Fibroblast of lung (primary cell): ENCODE measurements at regions not wholly inside any gene's neighbourhood (a gene's known extent, or its start where the extent isn't known, plus 50 kb on each side); places are given as distances from the start of the nearest gene placed in this dataset.

Source experiments
- DNase-seq, 2 donors: peaks; one replicate each; pipeline versions ENCODE4 v3.0.0 to v3.0.0-alpha.2; 2010; ENCODE audit warnings: low read depth in 2 of 2
- H2AFZ ChIP-seq: 2 replicates; pipeline ENCODE4 v1.5.1; 2012; ENCODE audit warnings: low read length, control low read depth, inconsistent platforms
- H3K27ac ChIP-seq: 2 replicates; pipeline ENCODE4 v1.5.1; 2011; ENCODE audit warnings: low read length, control low read depth; ENCODE audit not compliant: insufficient read depth
- H3K27me3 ChIP-seq: 2 replicates; pipeline ENCODE4 v1.5.1; 2011; ENCODE audit warnings: mild to moderate bottlenecking, low read length; ENCODE audit not compliant: control insufficient read depth, insufficient read depth
- H3K36me3 ChIP-seq: 2 replicates; pipeline ENCODE4 v1.5.1; 2011; ENCODE audit warnings: low read length; ENCODE audit not compliant: control insufficient read depth, insufficient read depth
- H3K4me1 ChIP-seq: 2 replicates; pipeline ENCODE4 v1.5.1; 2011; ENCODE audit warnings: low read length; ENCODE audit not compliant: control insufficient read depth, insufficient read depth; ENCODE audit errors: extremely low read depth
- H3K4me2 ChIP-seq: 2 replicates; pipeline ENCODE4 v1.5.1; 2011; ENCODE audit warnings: low read length, control low read depth; ENCODE audit not compliant: insufficient read depth; ENCODE audit errors: extremely low read depth
- H3K4me3 ChIP-seq, 4 experiments: fragments of 200-600 bp in 1 of 4; sonication (generic) in 1 of 4; replicated peaks in 1 of 4; 2 replicates each; pipeline ENCODE4 v1.5.1; 2011 to 2016; ENCODE audit warnings: low read length in 4 of 4, low read depth in 3 of 4, mild to moderate bottlenecking in 3 of 4, control low read depth in 2 of 4, inconsistent platforms in 1 of 4, mixed read lengths in 1 of 4; ENCODE audit not compliant: insufficient read depth in 1 of 4; ENCODE audit errors: control extremely low read depth in 1 of 4
- H3K79me2 ChIP-seq: 2 replicates; pipeline ENCODE4 v1.5.1; 2012; ENCODE audit warnings: mild to moderate bottlenecking, low read length, inconsistent platforms; ENCODE audit not compliant: control insufficient read depth, insufficient read depth
- H3K9ac ChIP-seq: 2 replicates; pipeline ENCODE4 v1.5.1; 2011; ENCODE audit warnings: mild to moderate bottlenecking, low read length, control low read depth; ENCODE audit not compliant: insufficient read depth
- H3K9me3 ChIP-seq: 2 replicates; pipeline ENCODE4 v1.5.1; 2012; ENCODE audit warnings: low read depth, low read length; ENCODE audit not compliant: control insufficient read depth, insufficient read depth
- H4K20me1 ChIP-seq: 2 replicates; pipeline ENCODE4 v1.5.1; 2011; ENCODE audit warnings: low read length; ENCODE audit not compliant: control insufficient read depth, insufficient read depth; ENCODE audit errors: extremely low read depth
- CTCF ChIP-seq, 2 donors: IDR thresholded peaks in 1 of 2; conservative IDR thresholded peaks in 1 of 2; 1 replicate in 1 of 2; 2 replicates in 1 of 2; pipeline ENCODE4 v1.5.1; 2011 to 2012; ENCODE audit warnings: low read length in 2 of 2, control low read depth in 1 of 2, inconsistent platforms in 1 of 2, low read depth in 1 of 2, mild to moderate bottlenecking in 1 of 2
- EZH2 ChIP-seq: IDR thresholded peaks from 2 replicates; pipeline ENCODE4 v1.5.1; 2012; ENCODE audit warnings: low read length, control low read depth, mild to moderate bottlenecking; ENCODE audit errors: missing control alignments

DNA sequence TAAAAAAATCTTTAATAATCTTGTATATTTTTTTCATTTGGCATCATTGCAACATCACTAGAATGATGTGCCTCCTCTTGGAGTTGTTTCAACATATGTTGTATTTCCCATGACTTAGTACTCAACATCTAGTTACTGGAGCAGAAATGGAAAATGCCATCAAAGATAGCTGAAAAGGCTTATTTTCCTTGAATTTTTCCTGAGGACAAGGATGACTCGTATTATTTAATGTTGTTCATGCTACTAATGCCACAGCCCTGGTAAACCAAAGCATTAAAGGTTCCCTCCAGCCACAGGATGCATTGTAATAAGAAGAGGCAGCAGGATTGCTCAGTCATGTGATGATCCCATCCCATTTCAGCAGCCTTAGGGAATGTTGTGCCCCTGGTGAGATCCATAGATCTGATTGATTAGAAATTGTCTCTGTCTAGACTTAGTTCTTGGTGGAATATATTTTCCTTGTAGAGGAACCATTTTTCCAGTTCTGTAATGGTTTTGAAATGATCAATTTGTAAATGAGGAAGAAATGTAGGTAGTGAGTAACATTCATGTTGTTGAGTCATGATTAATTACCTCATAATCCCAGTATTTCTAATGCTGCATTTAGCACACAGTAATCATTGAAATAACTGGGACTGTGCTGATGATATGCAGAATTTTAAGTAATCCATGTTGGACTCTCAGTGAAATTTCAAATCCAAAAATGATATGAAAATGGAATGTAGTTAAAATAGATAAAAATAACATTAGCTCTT lies 91.3 kb upstream of the SMIM30 start:
- Histone ChIP-seq H3K4me2 (no peak overlapping the region), H3K36me3 (no peaks in the 10 kb centered on the region), H3K4me3 (no peak overlapping the region), H3K27me3 (no peaks in the 10 kb centered on the region), H3K79me2 (no peaks in the 10 kb centered on the region), H3K9ac (no peak overlapping the region), H3K27ac (no peak overlapping the region), H2AFZ (no peak overlapping the region), H3K9me3 (no peaks in the 10 kb centered on the region), H3K4me1 (no peaks in the 10 kb centered on the region), H4K20me1 (no peaks in the 10 kb centered on the region)
- peak; percentile 11 to 36 for DNase-seq
- TF ChIP-seq EZH2 (no peak), CTCF (conservative IDR thresholded peaks at IDR 0.05 in 1 of 2, IDR thresholded peaks at IDR 0.05 in 1 of 2; ENCODE audit: low read depth in 1 of 2, low read length in 2 of 2) (no peak)

GRCh38 chr7:113207931-113208330 lies 89.6 kb upstream of the SMIM30 start:
- Histone ChIP-seq H3K9ac (no peak overlapping the region), H3K4me3 (no peak overlapping the region), H3K9me3 (no peaks in the 10 kb centered on the region), H3K4me2 (no peak overlapping the region), H3K36me3 (no peaks in the 10 kb centered on the region), H2AFZ (no peak overlapping the region), H3K79me2 (no peaks in the 10 kb centered on the region), H3K27me3 (no peaks in the 10 kb centered on the region), H4K20me1 (no peaks in the 10 kb centered on the region), H3K4me1 (no peaks in the 10 kb centered on the region), H3K27ac (no peak overlapping the region)
- DNase-seq, result no peak
- TF ChIP-seq CTCF (conservative IDR thresholded peaks at IDR 0.05 in 1 of 2, IDR thresholded peaks at IDR 0.05 in 1 of 2; ENCODE audit: low read depth in 1 of 2, low read length in 2 of 2), result no peak

GRCh38 chr7:113207441-113207840 lies 89.1 kb upstream of the SMIM30 start:
- no peak for DNase-seq
- H3K4me3 ChIP-seq, result no peak overlapping the region
- H3K9ac ChIP-seq, result no peak overlapping the region
- H4K20me1 ChIP-seq, result no peaks in the 10 kb centered on the region
- no peaks in the 10 kb centered on the region for H3K79me2 ChIP-seq
- TF ChIP-seq EZH2 (no peak), CTCF (conservative IDR thresholded peaks at IDR 0.05 in 1 of 2, IDR thresholded peaks at IDR 0.05 in 1 of 2; ENCODE audit: low read depth in 1 of 2, low read length in 2 of 2) (no peak)
- H2AFZ ChIP-seq, result no peak overlapping the region
- H3K27me3 ChIP-seq, result no peaks in the 10 kb centered on the region
- H3K36me3 ChIP-seq, result no peaks in the 10 kb centered on the region
- H3K4me1 ChIP-seq, result no peaks in the 10 kb centered on the region
- H3K4me2 ChIP-seq, result no peak overlapping the region
- H3K9me3 ChIP-seq, result no peaks in the 10 kb centered on the region
- no peak overlapping the region for H3K27ac ChIP-seq
